GM23338 (cell line): ENCODE measurements at regions not wholly inside any gene's neighbourhood (a gene's known extent, or its start where the extent isn't known, plus 50 kb on each side); places are given as distances from the start of the nearest gene placed in this dataset.

Experiments
- ATAC-seq: fragments of 200-7000 bp; cut with Tn5 transposase; 3 replicates; pipeline ENCODE4 v1.9.1; 2020
- DNase-seq: peaks from one replicate; pipeline ENCODE4 v3.0.0-alpha.2; 2015; ENCODE audit warnings: low spot score
- H2AFZ ChIP-seq: fragments of 200-600 bp; sonication (generic); 2 replicates; pipeline ENCODE4 v1.8.0; 2016; ENCODE audit warnings: antibody characterized with exemption, mild to moderate bottlenecking, moderate library complexity
- H3F3A ChIP-seq: fragments of 200-600 bp; sonication (generic); replicated peaks from 2 replicates; pipeline ENCODE4 v1.8.0; 2017; ENCODE audit warnings: antibody characterized with exemption, mixed run types, low read depth
- H3K27ac ChIP-seq: fragments of 200-600 bp; sonication (generic); 2 replicates; pipeline ENCODE4 v1.6.1; 2016; ENCODE audit warnings: low read depth
- H3K27me3 ChIP-seq: fragments of 200-600 bp; sonication (generic); 2 replicates; pipeline ENCODE4 v1.8.0; 2016; ENCODE audit warnings: mild to moderate bottlenecking, mixed run types, moderate library complexity; ENCODE audit not compliant: insufficient read depth
- H3K36me3 ChIP-seq: fragments of 200-600 bp; sonication (generic); 2 replicates; pipeline ENCODE4 v1.8.0; 2016; ENCODE audit warnings: mild to moderate bottlenecking; ENCODE audit not compliant: insufficient read depth
- H3K4me1 ChIP-seq: fragments of 200-600 bp; sonication (generic); 2 replicates; pipeline ENCODE4 v1.8.0; 2016; ENCODE audit warnings: mild to moderate bottlenecking, moderate library complexity; ENCODE audit not compliant: insufficient read depth
- H3K4me2 ChIP-seq: fragments of 200-600 bp; sonication (generic); 2 replicates; pipeline ENCODE4 v1.7.1; 2017; ENCODE audit warnings: mixed run types
- H3K4me3 ChIP-seq: fragments of 200-600 bp; sonication (generic); 2 replicates; pipeline ENCODE4 v1.6.1; 2016; ENCODE audit warnings: mixed run types
- H3K79me2 ChIP-seq: fragments of 200-600 bp; sonication (generic); replicated peaks from 2 replicates; pipeline ENCODE4 v1.8.0; 2017; ENCODE audit warnings: mild to moderate bottlenecking; ENCODE audit not compliant: insufficient read depth
- H3K9me2 ChIP-seq: fragments of 200-600 bp; sonication (generic); 2 replicates; pipeline ENCODE4 v1.8.0; 2017; ENCODE audit not compliant: insufficient read depth
- H4K20me1 ChIP-seq: fragments of 200-600 bp; sonication (generic); replicated peaks from 2 replicates; pipeline ENCODE4 v1.8.0; 2017; ENCODE audit warnings: mild to moderate bottlenecking; ENCODE audit not compliant: insufficient read depth
- H3K27ac Mint-ChIP-seq: 2 replicates; pipeline ENCODE4 v1.8.0; 2020; ENCODE audit warnings: inconsistent platforms, mild to moderate bottlenecking, moderate library complexity, mixed read lengths
- H3K27me3 Mint-ChIP-seq: 3 replicates; pipeline ENCODE4 v1.8.0; 2022; ENCODE audit warnings: low read depth, mild to moderate bottlenecking, moderate library complexity, mixed read lengths, inconsistent platforms; ENCODE audit not compliant: insufficient read depth, poor library complexity
- H3K36me3 Mint-ChIP-seq: 3 replicates; pipeline ENCODE4 v1.8.0; 2021; ENCODE audit warnings: low read depth, mild to moderate bottlenecking, inconsistent platforms, moderate library complexity, mixed read lengths
- H3K4me1 Mint-ChIP-seq: 3 replicates; pipeline ENCODE4 v1.8.0; 2020; ENCODE audit warnings: mild to moderate bottlenecking, inconsistent platforms, mixed read lengths
- H3K4me3 Mint-ChIP-seq: 3 replicates; pipeline ENCODE4 v1.8.0; 2021; ENCODE audit warnings: moderate library complexity, mild to moderate bottlenecking, inconsistent platforms, mixed read lengths
- H3K9me3 Mint-ChIP-seq: 3 replicates; pipeline ENCODE4 v1.8.0; 2020; ENCODE audit warnings: moderate library complexity, mild to moderate bottlenecking, inconsistent platforms, mixed read lengths
- CTCF ChIP-seq, 2 experiments: fragments of 200-600 bp in 1 of 2; sonication (generic) in 1 of 2; conservative IDR thresholded peaks; 2 replicates each; pipeline versions ENCODE4 v1.5.1 to v1.6.1; 2016 to 2017; ENCODE audit warnings: antibody characterized with exemption in 2 of 2, low read depth in 2 of 2, mild to moderate bottlenecking in 2 of 2, moderate library complexity in 1 of 2
- ETS1 ChIP-seq: IDR thresholded peaks from 2 replicates; pipeline ENCODE4 v1.6.1; 2016; ENCODE audit warnings: antibody characterized with exemption
- EZH2 ChIP-seq: fragments of 200-600 bp; sonication (generic); IDR thresholded peaks from one replicate; pipeline ENCODE4 v1.8.0; 2017; ENCODE audit warnings: antibody characterized with exemption, mild to moderate bottlenecking, low read depth; ENCODE audit not compliant: unreplicated experiment
- EZH2phosphoT487 ChIP-seq: fragments of 200-600 bp; sonication (generic); IDR thresholded peaks from one replicate; pipeline ENCODE4 v1.8.1; 2018; ENCODE audit warnings: antibody characterized with exemption; ENCODE audit not compliant: unreplicated experiment
- NANOG ChIP-seq: IDR thresholded peaks from 2 replicates; pipeline ENCODE4 v1.6.1; 2016; ENCODE audit warnings: antibody characterized with exemption, borderline replicate concordance
- REST ChIP-seq: IDR thresholded peaks from one replicate; pipeline ENCODE4 v1.6.1; 2018; ENCODE audit warnings: antibody characterized with exemption; ENCODE audit not compliant: unreplicated experiment
- STAT1 ChIP-seq: IDR thresholded peaks from one replicate; pipeline ENCODE4 v1.6.1; 2016; ENCODE audit warnings: antibody characterized with exemption; ENCODE audit not compliant: unreplicated experiment
- ZNF114 ChIP-seq: fragments of 250-450 bp; sonication (Bioruptor Pico); IDR thresholded peaks from 2 replicates; pipeline ENCODE4 v1.5.0; 2020; ENCODE audit warnings: mild to moderate bottlenecking, moderate library complexity
- ZNF331 ChIP-seq: fragments of 250-450 bp; sonication (Bioruptor Pico); IDR thresholded peaks from 2 replicates; pipeline ENCODE4 v1.5.0; 2020; ENCODE audit warnings: low read depth, mild to moderate bottlenecking, moderate library complexity

GRCh38 chr15:36468746-36469145, 110.7 kb upstream of the CDIN1 start:
- no peaks in the 10 kb centered on the region; the same call in 2 of the 3 replicates for H3K36me3 Mint-ChIP-seq
- H3K27ac Mint-ChIP-seq, result 0 out of 2 replicates have a peak overlapping the region, but pooled peaks have one; percentile 1
- Histone ChIP-seq H3K79me2 (no peaks in the 10 kb centered on the region), H2AFZ (peak overlapping the region; percentile 95), H3K27me3 (no peaks in the 10 kb centered on the region), H3K9me2 (no peaks in the 10 kb centered on the region), H3K4me3 (no peak overlapping the region), H4K20me1 (no peaks in the 10 kb centered on the region), H3F3A (no peaks in the 10 kb centered on the region), H3K27ac (no peak overlapping the region), H3K4me1 (peaks cover 11% of the 10 kb centered on the region; the same call in 1 of the 2 replicates), H3K36me3 (no peaks in the 10 kb centered on the region), H3K4me2 (no peak overlapping the region)
- no peaks in the 10 kb centered on the region for H3K27me3 Mint-ChIP-seq
- DNase-seq (no peak), ATAC-seq (no peak)
- no peaks in the 10 kb centered on the region for H3K9me3 Mint-ChIP-seq
- peaks cover 12% of the 10 kb centered on the region; the same call in 2 of the 3 replicates for H3K4me1 Mint-ChIP-seq
- H3K4me3 Mint-ChIP-seq, result no peak overlapping the region
- TF ChIP-seq EZH2 (no peak), ETS1 (no peak), STAT1 (no peak), ZNF114 (CRISPR knock-in tag) (no peak), EZH2phosphoT487 (no peak), NANOG (no peak), CTCF (conservative IDR thresholded peaks at IDR 0.05; ENCODE audit: low read depth in 2 of 2) (no peak), ZNF331 (CRISPR knock-in tag) (no peak), REST (no peak)
